Nephron progenitor cell (in vitro differentiated cells): ENCODE measurements at regions not wholly inside any gene's neighbourhood (a gene's known extent, or its start where the extent isn't known, plus 50 kb on each side); places are given as distances from the start of the nearest gene placed in this dataset.
"Not testable (repeated sequence)": the region's sequence is repeated elsewhere in the genome, so short reads cannot be mapped to it uniquely, and the experiment has no call there.

Experiments used
- DNase-seq: peaks from one replicate; pipeline ENCODE4 v3.0.0; 2021
- H3K27ac Mint-ChIP-seq: 2 replicates; pipeline ENCODE4 v1.8.0; 2021; ENCODE audit warnings: mild to moderate bottlenecking, moderate library complexity, mixed read lengths
- H3K27me3 Mint-ChIP-seq: 2 replicates; pipeline ENCODE4 v1.8.0; 2021; ENCODE audit warnings: mild to moderate bottlenecking, low read depth, mixed read lengths; ENCODE audit not compliant: poor library complexity
- H3K36me3 Mint-ChIP-seq: 2 replicates; pipeline ENCODE4 v1.8.0; 2021; ENCODE audit warnings: low read depth, mixed read lengths
- H3K4me1 Mint-ChIP-seq: 2 replicates; pipeline ENCODE4 v1.8.0; 2021; ENCODE audit warnings: mixed read lengths
- H3K4me3 Mint-ChIP-seq: 2 replicates; pipeline ENCODE4 v1.8.0; 2021; ENCODE audit warnings: mild to moderate bottlenecking, moderate library complexity, mixed read lengths
- H3K9me3 Mint-ChIP-seq: 2 replicates; pipeline ENCODE4 v1.8.0; 2021; ENCODE audit warnings: mild to moderate bottlenecking, moderate library complexity, mixed read lengths
- CTCF ChIP-seq: fragments of 200-600 bp; sonication (generic); IDR thresholded peaks from 2 replicates; pipeline ENCODE4 v1.5.0; 2021; ENCODE audit warnings: antibody characterized with exemption

- H3K9me3 Mint-ChIP-seq = no peaks in the 10 kb centered on the region
- no peaks in the 10 kb centered on the region for H3K36me3 Mint-ChIP-seq
- H3K4me3 Mint-ChIP-seq = no peak overlapping the region
- DNase-seq = no peak
- no peak for TF ChIP-seq CTCF
- H3K27ac Mint-ChIP-seq = no peak overlapping the region
- H3K4me1 Mint-ChIP-seq = no peaks in the 10 kb centered on the region
- H3K27me3 Mint-ChIP-seq = no peaks in the 10 kb centered on the region
These were observed 724.7 kb downstream of the METTL4 start for GRCh38 chr18:1846640-1847039.

GRCh38 chr18:1848716-1849115 is 722.6 kb downstream of the METTL4 start:
- DNase-seq = no peak
- Mint-ChIP-seq H3K9me3 (no peaks in the 10 kb centered on the region), H3K4me3 (no peak overlapping the region), H3K4me1 (no peaks in the 10 kb centered on the region), H3K36me3 (no peaks in the 10 kb centered on the region), H3K27me3 (peaks cover 3% of the 10 kb centered on the region), H3K27ac (no peak overlapping the region)
- TF ChIP-seq CTCF = no peak

GRCh38 chr18:1849386-1849785 is 721.9 kb downstream of the METTL4 start:
- Mint-ChIP-seq H3K27me3 (peaks cover 3% of the 10 kb centered on the region), H3K4me3 (no peak overlapping the region), H3K36me3 (no peaks in the 10 kb centered on the region), H3K9me3 (no peaks in the 10 kb centered on the region), H3K4me1 (no peaks in the 10 kb centered on the region), H3K27ac (no peak overlapping the region)
- TF ChIP-seq CTCF = no peak
- DNase-seq = no peak

- H3K4me3 Mint-ChIP-seq, H3K36me3 Mint-ChIP-seq, H3K27me3 Mint-ChIP-seq, DNase-seq, H3K9me3 Mint-ChIP-seq, H3K27ac Mint-ChIP-seq, H3K4me1 Mint-ChIP-seq: not testable (repeated sequence)
These were observed 714.0 kb downstream of the METTL4 start for GRCh38 chr18:1857281-1857680.

- Mint-ChIP-seq H3K36me3 (no peaks in the 10 kb centered on the region), H3K4me1 (no peaks in the 10 kb centered on the region), H3K9me3 (no peaks in the 10 kb centered on the region), H3K27ac (no peak overlapping the region), H3K27me3 (peaks cover 4% of the 10 kb centered on the region), H3K4me3 (no peak overlapping the region)
- TF ChIP-seq CTCF = no peak
- no peak for DNase-seq
These were observed 709.8 kb downstream of the METTL4 start for GRCh38 chr18:1861473-1861872.

GRCh38 chr18:1865869-1866268 is 705.4 kb downstream of the METTL4 start:
- no peaks in the 10 kb centered on the region for H3K9me3 Mint-ChIP-seq

More at GRCh38 chr18:1865869-1866268, 705.4 kb downstream of the METTL4 start:
- Mint-ChIP-seq H3K27ac (no peak overlapping the region), H3K4me1 (no peaks in the 10 kb centered on the region), H3K27me3 (peaks cover 3% of the 10 kb centered on the region), H3K4me3 (no peak overlapping the region), H3K36me3 (no peaks in the 10 kb centered on the region)
- DNase-seq = no peak
- no peak for TF ChIP-seq CTCF
